Stimulated activated CD4-positive, alpha-beta T cell treated with anti-CD3 and anti-CD28 coated beads, Interleukin-2, amount 100 ng/mL, for 48 hours (primary cell): ENCODE measurements at regions not wholly inside any gene's neighbourhood (a gene's known extent, or its start where the extent isn't known, plus 50 kb on each side); places are given as distances from the start of the nearest gene placed in this dataset.
A peak's percentile ranks its signal among the peaks of the same experiment; 100 is the strongest.

Source experiments
- DNase-seq, 2 donors: peaks; one replicate each; pipeline ENCODE4 v3.0.0-alpha.2; 2020

DNA sequence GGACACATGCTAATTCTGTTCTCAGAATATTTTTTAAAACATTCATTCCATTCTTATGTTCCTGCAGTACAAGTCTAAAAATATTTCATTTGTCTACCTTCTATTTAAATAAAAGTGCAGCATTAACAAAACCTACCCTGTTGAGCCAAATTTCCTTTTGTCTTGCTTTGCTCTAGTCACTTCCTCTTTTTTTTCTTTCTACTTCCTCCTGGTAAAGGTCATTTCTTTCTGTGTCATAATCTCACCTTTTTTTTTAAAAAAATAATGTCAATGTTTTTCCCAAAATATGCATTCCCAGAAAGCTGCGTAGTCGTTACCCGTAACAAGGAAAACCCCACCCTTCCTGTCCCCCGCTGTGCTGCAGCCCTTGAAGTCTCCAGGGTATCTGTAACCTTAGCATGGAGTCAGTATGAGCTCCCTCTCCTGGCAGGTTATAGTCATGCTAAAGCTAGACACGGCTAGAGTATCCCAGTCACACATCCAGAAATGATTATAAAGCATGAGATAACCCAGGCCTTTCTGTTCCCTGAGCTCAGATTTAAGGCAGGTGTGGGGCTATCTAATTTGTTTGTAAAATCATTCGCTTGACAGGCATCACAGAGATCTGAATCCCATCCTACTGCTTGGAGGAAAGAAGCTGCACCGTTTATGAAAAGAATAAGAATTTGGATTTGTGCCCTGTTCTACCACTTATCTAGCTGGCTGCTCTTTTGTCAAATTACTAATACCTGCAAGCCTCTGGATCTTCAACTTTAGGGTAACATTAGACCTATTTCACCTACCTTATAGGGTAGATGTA, 51.1 kb upstream of the EED start:
- peak; percentile 45 to 49 for DNase-seq

DNA sequence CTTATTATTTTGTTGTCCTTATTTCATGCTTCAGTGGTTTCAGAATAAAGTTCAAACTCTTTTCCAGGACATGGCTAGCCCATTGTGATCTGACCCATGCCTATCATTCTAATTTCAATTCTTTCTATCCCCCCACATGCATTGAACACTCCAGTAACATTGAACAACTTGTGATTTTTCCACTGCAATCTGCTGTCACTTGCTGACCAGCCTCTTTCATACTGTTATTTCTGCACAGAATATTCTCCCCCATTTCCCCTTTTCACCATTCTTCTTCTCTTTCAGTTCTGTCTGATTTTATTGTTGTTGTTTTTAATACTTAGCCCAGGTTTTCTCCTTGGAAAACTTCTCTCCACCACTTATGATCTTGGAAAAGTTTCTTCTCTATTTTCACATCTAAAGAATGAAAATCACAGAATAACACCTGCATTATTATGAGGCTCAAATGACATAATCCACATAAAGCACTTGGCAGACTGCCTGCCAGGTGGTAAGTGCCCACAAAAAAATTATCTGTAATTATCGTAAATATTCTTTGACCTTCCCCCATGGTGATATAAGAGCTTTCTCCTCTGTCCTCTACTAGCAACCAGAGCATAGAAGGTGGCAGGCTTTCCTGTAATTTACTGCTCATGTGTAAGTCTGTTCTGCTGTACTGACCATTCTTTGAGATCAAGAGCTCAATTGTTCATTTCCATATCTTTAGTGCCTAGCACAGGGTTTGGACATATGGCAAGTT, 51.9 kb upstream of the EED start:
- no peak for DNase-seq

DNA sequence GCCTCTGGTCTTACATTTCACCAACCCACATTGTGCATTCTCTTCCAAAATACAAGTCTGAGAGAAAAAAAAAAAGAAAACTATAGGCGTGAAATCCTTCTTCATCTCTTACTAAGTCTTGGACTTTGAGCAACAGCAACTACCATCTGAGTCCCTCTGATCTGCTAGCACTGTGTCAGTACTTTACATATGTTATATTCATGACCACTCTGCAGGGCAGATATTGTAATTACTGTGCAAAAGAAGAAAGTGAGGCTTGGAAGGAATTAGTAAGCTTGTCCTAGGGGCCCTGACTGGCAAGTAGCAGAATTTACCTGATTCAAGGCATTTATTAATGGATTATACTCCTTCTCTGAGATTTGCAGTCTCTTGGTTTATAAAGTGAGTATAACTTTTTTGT, 52.7 kb upstream of the EED start:
- no peak for DNase-seq

DNA sequence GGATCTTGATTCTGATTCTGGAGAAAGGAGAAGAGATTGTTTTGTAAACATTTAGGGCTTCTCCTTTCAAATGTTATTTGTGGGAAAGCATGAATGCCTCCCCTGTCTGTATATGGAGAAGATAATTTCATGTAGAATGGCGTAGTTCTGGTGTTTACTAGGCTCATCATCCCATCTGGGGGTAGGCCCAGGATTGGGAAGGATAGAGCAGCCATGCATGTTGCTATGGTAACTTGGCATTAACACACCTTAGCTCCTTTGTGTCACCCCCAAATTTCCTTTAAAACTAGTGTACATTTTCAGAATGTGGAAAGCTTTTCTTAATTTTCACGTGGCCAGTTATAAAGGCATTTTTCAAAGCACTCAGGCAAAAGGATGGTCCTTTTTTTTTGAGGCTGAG, 57.5 kb upstream of the EED start:
- DNase-seq, result no peak

DNA sequence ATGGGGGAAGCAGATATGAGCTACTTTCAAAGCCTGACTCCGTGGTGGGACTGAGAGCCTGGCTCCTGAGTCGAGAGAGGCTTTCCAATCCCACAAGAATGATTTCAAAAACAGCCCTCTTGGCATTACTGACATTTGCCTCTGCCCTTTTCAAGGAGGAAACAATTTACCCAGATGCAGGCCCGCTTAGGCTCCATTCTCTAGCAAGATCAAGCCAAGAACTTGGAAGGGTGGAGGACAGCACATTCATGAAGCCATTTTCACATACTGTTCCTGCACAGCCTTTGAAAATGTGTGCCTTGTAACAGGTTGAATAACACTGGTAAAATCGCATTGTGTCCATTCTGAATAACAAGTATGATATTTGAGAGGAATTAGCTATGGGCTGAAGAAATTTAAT, 58.2 kb upstream of the EED start:
- DNase-seq, result no peak

DNA sequence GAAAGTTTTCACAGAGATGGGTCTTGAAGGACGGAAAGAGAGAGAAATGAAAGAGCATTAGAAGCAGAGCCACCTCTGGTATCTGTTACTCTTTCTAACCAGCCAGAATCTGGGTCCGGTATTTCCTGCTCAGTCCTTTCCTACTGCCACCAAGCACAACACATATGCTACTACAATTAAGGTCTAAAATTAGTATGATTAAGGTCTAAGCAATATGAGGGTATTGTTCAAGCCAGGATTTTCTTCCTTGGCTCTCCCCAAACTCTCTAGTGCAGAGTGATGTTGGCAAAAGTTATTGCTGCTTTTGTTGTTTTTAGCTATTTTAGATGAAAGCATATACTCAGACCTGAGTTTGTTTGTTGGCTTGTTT, 59.2 kb upstream of the EED start:
- no peak for DNase-seq

DNA sequence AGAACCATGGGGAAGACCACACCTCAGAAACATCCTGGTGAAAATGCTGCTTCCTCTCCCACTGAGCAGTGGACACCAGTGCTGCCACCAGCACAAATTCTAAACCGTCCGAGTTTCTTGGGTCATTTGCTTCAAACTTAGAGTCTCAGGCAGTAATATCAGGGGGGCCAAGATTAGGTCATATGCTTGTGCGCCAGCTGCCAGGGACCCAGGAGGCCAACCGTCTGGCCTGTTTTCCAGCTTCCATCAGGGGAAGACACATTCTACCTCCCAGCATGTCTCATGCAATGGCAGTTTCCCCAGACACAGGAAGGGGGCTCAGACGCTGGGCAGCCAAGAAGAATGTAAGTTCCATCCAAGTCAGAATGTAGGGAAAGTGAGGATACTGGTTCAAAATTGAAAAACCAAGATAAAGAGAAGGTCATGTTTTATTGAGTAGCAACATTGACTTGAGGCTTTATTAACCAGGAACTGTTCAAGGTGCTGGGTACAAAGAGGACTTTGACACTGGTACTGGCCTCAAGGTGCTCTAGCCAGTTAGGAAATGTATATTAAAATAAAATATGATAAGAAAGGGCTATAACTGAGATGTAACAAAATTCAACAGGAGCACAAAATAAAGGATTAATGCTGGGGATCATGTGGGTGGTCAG, 59.7 kb upstream of the EED start:
- no peak for DNase-seq

DNA sequence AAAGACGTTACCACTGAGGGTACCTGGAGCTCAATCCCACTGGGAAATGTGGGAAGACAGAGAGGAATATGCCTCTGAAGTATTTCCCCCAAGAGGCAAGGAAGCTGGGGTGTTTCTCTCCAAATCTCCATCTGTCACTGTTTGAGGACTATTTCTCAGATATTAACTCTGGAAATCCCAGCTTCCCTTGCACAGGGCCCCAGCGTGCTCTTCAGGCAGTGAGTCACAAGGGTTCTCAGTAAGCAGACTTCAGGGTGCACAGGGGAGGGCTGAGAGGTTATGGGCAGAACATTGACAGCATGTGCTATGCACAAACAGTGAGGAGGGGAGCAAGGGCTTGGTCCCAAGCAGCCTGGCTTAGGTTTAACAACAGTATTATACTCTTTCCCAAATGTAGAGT, 60.9 kb upstream of the EED start:
- peak in 1 of 2 donors; percentile 34 for DNase-seq

DNA sequence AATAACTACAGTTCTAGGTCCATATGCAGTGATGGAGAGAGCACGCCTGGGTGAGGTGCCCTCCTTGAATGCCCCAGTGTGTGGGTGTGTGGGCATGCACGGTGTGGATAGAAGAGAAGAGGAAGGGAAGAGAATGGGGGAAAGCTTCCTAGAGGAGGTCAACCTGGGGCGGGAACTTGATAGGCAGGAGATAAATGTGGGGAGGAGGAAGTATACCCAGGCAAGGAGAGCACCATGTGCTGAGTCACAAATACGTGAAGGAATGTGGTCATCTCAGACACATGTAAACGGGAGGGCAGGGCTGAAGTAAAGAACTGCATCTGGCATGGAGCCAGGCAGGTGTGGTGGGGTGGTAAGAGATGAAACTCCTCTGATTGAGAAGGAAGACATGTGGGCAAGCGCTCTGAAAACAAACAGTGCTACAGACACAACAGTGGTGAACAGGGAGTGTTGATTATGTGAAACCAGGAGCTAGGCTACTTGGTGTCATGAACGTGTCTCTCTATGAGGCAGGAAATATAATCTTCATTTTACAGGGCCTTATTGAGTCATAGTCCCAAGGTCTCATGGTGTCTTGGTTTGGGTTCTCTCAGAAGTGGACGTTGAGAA, 61.5 kb upstream of the EED start:
- peak; percentile 69 to 73 for DNase-seq

DNA sequence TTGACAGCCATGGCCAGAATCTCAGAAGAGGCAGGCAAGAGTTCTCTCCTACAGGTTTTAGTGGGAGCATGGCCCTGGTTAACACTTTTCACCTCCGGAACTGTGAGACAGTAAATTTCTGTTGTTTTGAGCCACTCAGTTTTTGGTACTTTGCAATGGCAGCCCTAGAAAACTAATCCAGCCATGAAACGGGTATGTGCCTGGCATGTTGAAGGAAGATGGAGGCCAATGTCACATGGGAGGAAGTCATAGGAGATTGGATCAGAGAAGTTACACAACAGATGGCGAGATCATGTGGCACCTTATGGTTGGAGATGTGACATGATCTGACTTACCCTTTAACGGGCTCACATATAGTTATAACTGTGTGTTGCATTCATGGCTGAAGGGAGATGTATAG, 63.2 kb upstream of the EED start:
- DNase-seq, result no peak

DNA sequence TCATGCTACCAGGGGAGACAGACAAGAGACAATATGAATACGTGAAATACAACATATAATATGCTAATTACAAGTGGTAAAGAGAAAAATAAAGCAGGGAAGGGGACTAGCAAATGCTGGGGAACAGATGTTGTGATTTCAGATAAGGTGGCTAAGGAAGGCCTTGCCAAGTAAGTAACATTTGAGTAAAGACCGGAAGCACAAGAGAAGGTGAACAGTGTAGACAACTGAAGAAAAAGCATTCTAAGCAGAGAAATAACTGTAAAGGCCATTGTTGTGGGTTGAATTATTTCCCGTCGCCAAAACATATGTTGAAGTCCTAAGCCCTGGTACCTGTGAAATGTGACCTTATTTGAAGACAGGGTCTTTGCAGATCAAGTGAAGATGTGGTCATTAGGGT, 63.7 kb upstream of the EED start:
- DNase-seq, result no peak

DNA sequence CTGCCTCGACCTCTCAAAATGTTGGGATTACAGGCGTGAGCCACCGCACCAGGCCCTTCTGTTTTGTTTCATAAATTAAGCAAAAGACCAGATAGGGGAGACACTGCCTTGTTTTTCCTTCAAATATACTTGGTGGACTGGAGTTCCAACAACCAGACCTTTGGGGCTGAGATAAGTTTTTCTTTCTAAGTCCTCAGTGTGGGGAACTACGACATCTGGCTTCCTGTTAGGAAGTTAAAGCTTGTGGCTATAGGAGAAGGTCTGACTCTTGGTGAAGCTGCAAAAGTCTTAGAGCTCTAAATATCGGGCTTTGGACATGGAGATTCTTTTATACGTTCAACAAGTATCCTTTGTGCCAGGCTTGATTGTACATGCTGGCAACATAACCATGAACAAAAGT, 64.1 kb upstream of the EED start:
- DNase-seq, result no peak

DNA sequence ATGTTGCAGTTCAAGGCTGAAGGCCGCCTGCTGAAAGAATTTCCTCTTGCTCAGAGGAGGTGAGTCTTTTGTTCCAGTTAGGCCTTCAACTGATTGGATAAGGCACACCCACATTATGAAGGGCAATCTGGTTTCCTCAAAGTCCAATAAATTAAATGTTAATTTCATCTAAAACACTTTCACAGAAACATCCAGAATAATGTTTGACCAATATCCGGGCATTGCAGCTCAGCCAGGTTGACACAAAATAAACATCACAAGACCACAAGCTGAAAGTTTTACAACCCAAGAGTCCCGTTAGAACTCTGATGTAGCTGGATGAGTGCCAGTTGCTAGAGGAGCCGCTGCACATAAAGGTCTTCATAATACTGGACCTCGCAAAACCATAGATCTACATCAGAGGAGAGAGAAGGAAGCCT, 64.9 kb upstream of the EED start:
- DNase-seq, result no peak

DNA sequence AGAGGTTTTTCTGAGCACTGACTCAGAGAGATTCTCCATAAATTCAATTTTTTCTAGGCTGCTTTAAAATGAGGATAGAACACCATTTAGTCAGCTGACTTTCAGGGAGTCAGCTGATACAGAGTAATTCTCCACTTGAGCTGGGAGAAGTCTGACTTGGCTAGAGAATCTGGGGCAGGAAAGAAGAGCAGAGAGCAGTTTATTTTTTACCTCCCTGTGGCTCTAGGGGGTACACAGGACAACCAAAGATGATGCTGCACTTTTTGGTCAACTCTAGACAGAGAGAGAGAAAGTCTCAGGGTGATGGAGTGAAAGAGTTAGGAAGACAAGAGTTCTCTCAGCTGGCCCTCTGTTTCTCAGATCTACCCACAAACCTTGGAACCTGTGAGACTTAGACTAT, 67.3 kb upstream of the EED start:
- no peak for DNase-seq

DNA sequence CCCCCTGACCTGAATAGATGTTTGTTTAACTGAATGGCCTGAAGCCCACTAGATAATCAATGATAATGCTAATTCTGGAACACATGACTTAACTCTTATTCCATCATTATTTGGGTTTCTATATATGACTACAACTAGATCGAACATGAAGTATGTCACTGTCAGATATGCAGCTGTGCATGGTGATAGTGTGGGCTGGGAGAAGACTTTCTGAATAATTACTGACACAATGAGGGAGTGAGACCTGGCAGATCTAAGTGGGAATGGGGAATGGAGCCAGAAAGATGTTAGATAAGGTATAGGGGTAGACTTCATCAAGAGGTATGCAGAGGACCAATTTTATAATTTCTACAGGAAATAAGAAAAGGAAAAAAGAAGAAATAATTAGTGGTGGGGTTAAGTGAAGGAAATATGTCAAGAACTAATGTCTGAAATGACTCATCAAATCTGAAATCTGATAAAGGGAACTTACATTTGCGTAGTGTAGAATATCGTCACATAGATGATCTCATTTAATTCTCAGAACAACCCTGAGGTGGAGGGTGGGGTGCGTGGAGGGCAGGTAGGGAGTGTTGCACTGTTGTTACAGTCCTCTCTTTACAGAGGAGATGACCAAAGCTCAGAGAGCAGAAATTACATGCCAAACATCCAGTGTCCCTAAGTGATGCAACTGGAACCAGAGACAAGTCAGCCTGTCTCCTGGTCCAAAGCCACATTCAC, 68.2 kb upstream of the EED start:
- DNase-seq, result peak; percentile 32 to 42

DNA sequence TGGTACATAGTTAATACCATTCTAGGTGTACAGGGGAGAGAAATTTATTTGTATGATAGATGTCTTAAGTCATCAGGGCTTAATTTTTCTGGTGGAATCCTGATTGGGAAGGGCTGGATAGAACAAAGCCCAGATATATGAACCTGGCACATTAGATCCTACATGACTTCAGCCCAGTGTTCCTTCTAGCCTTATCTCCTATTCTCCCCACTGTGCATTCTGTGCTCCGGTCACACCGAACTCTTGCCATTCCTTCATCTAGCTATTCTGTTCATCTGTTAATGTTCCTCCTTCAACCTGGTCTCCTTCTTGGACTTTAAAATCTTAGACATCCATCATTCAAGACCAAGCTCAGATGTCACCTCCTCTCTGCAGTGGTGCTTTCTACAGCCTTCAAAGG, 68.9 kb upstream of the EED start:
- DNase-seq, result no peak

DNA sequence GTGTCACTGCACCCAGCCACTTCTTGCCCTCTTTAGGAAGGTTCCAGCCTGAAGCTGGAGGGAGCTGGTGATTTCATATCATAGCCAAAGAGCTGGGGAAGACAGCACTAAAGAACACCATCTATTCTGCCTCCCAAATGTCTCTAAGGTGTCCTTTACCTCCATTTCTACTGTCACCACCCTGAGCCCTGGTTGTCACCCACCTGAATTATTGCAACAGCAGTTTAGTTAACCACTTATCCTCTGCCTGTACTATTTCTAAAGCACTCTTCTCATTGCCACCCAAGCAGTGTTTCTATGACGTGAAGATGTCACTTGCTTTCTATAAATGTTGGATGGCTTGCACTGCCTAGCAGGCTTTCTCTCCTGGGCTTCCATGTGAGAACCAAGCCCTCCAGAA, 69.4 kb upstream of the EED start:
- no peak for DNase-seq

DNA sequence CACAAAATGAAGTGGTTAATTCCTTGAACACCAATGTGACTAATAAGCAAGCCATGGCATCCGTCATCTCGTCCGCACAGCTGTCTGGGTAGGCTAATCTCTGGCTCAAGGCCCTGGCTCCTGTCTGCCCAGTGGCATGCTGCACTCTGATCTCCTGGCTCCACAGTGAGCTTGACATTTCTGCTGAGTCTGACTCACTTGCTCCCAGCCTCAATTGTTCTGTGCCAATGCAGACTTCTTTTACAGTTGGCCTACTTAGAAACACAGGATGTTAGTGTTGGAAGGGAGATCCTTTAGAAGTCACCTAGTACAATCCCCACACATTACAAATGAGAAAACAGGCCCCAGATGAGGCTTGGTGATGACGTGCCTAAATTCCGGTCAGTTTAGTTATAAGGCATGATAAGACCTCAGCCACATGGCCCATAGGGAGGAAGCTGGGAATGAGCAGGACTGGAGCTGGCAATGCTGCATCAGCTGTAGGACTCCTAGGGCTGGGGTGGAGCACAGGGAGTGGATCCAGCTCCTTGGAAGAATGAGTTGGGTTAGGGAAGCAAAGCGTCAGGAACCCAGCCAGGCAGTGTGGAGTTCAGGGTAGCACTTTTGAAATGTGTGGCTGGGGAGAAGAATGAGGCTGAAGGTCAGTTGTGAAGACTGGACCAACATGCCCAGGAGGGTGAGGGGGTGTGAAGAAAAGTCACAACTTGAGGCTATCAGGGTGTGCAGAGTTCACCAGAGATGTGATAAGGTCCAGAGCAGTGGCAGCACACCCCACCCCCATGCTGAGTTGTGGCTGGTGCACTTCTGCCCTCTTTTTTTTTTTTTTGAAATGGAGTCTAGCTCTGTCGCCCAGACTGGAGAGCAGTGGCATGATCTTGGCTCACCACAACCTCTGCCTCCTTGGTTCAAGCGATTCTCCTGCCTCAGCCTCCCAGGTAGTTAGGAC, 70.2 kb upstream of the EED start:
- DNase-seq, result no peak

DNA sequence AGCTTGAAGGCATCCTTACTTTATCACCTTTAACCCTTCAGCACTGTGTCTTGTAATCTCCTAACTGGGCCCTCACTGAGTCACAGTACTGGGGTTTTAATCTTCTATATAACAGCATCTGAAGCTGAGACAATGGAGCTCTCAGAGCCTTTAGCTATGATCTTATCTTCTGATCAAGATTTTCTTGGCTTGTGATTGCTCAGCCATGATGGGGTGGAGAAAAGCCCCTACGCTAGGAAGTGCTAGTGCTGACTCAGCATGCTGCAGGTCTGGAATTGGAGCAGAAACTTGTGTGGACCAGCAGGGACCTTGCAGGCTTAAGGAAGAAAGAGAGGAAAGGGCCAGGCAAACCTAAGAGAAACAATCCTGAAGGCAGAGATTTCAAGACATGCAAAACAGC, 71.7 kb upstream of the EED start:
- no peak for DNase-seq

DNA sequence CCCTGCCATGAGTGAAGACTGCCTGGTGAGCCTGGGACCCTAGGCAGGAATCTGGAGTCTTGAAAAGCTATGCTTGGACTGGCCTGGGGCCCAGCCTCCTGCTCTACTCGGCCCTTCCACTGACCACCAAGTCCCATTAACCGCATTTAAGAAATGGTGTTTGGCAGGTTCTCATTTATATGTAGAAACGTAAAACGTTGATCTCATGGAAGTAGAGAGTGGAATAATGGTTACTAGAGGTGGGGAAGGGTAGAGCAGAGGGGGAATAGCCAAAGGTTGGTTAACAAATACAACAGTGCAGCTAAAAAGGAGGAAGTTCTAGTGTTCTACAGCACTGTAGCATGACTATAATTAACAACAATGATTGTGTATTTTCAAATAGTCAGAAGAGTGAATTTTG, 72.9 kb upstream of the EED start:
- no peak for DNase-seq

DNA sequence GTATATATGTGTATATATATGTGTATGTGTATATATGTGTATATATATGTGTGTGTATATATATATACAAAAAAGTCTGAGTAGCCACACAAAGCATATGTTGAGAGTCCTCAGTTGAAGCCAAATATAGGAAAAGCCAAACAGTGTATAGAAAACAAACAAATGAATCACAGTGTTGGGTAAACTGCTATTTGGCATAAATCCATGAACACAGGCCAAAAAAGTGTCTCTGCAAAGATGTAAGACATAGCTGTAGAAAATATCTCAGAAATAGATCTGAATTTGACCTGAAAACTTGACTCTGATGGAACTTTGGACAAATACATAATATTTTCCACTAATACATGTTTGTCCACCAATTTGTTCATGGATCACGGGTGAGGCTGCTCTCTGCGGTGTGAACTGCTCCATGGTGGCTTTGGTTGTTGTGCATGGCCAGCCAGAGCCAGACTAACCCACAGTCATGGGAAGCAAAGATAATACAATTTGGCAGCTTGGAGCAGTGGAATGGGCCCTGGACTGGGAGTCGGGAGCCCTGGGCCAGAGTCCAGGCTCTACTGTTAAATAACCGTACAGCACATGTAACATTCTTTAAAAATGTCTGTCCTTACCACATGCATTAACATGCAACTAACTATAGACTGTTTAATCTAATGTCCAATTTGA, 76.9 kb upstream of the EED start:
- no peak for DNase-seq
